WTC11 (cell line): ENCODE measurements at regions not wholly inside any gene's neighbourhood (a gene's known extent, or its start where the extent isn't known, plus 50 kb on each side); places are given as distances from the start of the nearest gene placed in this dataset.

ENCODE experiments used
- CREB1 ChIP-seq: sonication (generic); formaldehyde crosslinking; IDR thresholded peaks from 2 replicates; pipeline ENCODE4 v1.8.0; 2023; ENCODE audit warnings: mild to moderate bottlenecking, missing genetic modification reagents
- CREM ChIP-seq: sonication (generic); formaldehyde crosslinking; IDR thresholded peaks from 2 replicates; pipeline ENCODE4 v1.8.1; 2022; ENCODE audit warnings: mild to moderate bottlenecking, missing genetic modification reagents, moderate library complexity
- CTCF ChIP-seq: fragments of 200-600 bp; IDR thresholded peaks from 2 replicates; pipeline ENCODE4 v1.8.0; 2022; ENCODE audit warnings: antibody characterized with exemption
- FOXK1 ChIP-seq: sonication (generic); formaldehyde crosslinking; IDR thresholded peaks from 2 replicates; pipeline ENCODE4 v1.8.0; 2022; ENCODE audit warnings: mild to moderate bottlenecking, moderate library complexity, missing genetic modification reagents
- MAX ChIP-seq: sonication (generic); formaldehyde crosslinking; IDR thresholded peaks from 2 replicates; pipeline ENCODE4 v1.8.0; 2022; ENCODE audit warnings: mild to moderate bottlenecking, missing genetic modification reagents
- SP1 ChIP-seq: sonication (generic); formaldehyde crosslinking; conservative IDR thresholded peaks from 2 replicates; pipeline ENCODE4 v1.8.1; 2022; ENCODE audit warnings: missing genetic modification reagents
- TEAD4 ChIP-seq: sonication (generic); formaldehyde crosslinking; IDR thresholded peaks from 2 replicates; pipeline ENCODE4 v1.8.0; 2022; ENCODE audit warnings: mild to moderate bottlenecking, missing genetic modification reagents

DNA sequence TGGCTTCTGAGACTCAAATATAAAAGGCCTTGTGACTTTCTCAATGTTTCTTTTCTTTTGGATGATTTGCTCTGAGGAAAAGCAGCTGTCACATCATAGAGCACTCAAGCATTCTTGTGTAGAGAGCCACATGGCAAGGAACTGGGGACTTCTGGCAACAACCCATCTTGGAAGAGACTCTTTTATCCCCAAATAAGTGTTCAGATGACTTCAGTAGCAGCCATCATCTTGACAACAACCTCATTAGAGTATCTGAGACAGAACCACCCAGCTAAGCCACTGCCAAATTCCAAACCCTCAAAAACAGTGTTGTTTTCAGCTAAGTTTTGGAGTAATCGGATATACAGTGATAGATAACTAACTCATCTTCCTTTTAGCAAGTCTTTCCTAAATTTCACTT is 1431.7 kb upstream of the IGFBP7 start:
- TF ChIP-seq FOXK1 (CRISPR knock-in tag) (no peak), CREM (CRISPR knock-in tag) (no peak), MAX (CRISPR knock-in tag) (no peak), CTCF (no peak), CREB1 (CRISPR knock-in tag) (no peak), TEAD4 (CRISPR knock-in tag) (no peak), SP1 (no peak)
